T-helper 2 cell treated with Interferon-gamma antibody and Interleukin-4, amounts not matched to agents 5 μg/mL and 100 μg/mL, for 36 hours (primary cell): ENCODE measurements at regions not wholly inside any gene's neighbourhood (a gene's known extent, or its start where the extent isn't known, plus 50 kb on each side); places are given as distances from the start of the nearest gene placed in this dataset.

Experiments
- DNase-seq: peaks from one replicate; pipeline ENCODE4 v3.0.0; 2021; ENCODE audit warnings: low spot score
- H3K27ac Mint-ChIP-seq: one replicate; pipeline ENCODE4 v1.8.0; 2021; ENCODE audit warnings: mild to moderate bottlenecking, mixed read lengths
- H3K27me3 Mint-ChIP-seq: one replicate; pipeline ENCODE4 v1.8.0; 2021; ENCODE audit warnings: low read depth, mixed read lengths
- H3K36me3 Mint-ChIP-seq: one replicate; pipeline ENCODE4 v1.8.0; 2021; ENCODE audit warnings: low read depth, mixed read lengths
- H3K4me1 Mint-ChIP-seq: one replicate; pipeline ENCODE4 v1.8.0; 2021; ENCODE audit warnings: low read depth, mixed read lengths
- H3K4me3 Mint-ChIP-seq: one replicate; pipeline ENCODE4 v1.8.0; 2022; ENCODE audit warnings: mild to moderate bottlenecking, moderate library complexity, mixed read lengths
- H3K9me3 Mint-ChIP-seq: one replicate; pipeline ENCODE4 v1.8.0; 2021; ENCODE audit warnings: mixed read lengths

- no peak for DNase-seq
- Mint-ChIP-seq H3K36me3 (no peaks in the 10 kb centered on the region), H3K27me3 (no peaks in the 10 kb centered on the region), H3K27ac (no peak overlapping the region), H3K4me1 (no peaks in the 10 kb centered on the region), H3K4me3 (no peak overlapping the region), H3K9me3 (no peaks in the 10 kb centered on the region)
Observed at GRCh38 chr4:132245319-132245718, 903.8 kb upstream of the PCDH10 start.

GRCh38 chr4:132264176-132264575 lies 884.9 kb upstream of the PCDH10 start:
- no peaks in the 10 kb centered on the region for H3K9me3 Mint-ChIP-seq

GRCh38 chr4:132266374-132266773 lies 882.7 kb upstream of the PCDH10 start:
- no peak for DNase-seq
- H3K4me3 Mint-ChIP-seq: no peak overlapping the region
- no peaks in the 10 kb centered on the region for H3K36me3 Mint-ChIP-seq
- no peak overlapping the region for H3K27ac Mint-ChIP-seq
- H3K4me1 Mint-ChIP-seq: no peaks in the 10 kb centered on the region
- no peaks in the 10 kb centered on the region for H3K9me3 Mint-ChIP-seq
- no peaks in the 10 kb centered on the region for H3K27me3 Mint-ChIP-seq

More at GRCh38 chr4:132264176-132264575, 884.9 kb upstream of the PCDH10 start:
- Mint-ChIP-seq H3K27ac (no peak overlapping the region), H3K27me3 (no peaks in the 10 kb centered on the region), H3K4me1 (no peaks in the 10 kb centered on the region), H3K36me3 (no peaks in the 10 kb centered on the region), H3K4me3 (no peak overlapping the region)
- no peak for DNase-seq

GRCh38 chr4:132267321-132267720 lies 881.8 kb upstream of the PCDH10 start:
- no peaks in the 10 kb centered on the region for H3K27me3 Mint-ChIP-seq
- H3K9me3 Mint-ChIP-seq: no peaks in the 10 kb centered on the region
- no peak overlapping the region for H3K27ac Mint-ChIP-seq
- H3K36me3 Mint-ChIP-seq: no peaks in the 10 kb centered on the region
- no peak for DNase-seq
- no peak overlapping the region for H3K4me3 Mint-ChIP-seq
- H3K4me1 Mint-ChIP-seq: no peaks in the 10 kb centered on the region

- DNase-seq: no peak
- H3K27me3 Mint-ChIP-seq: no peaks in the 10 kb centered on the region
- H3K36me3 Mint-ChIP-seq: no peaks in the 10 kb centered on the region
- no peaks in the 10 kb centered on the region for H3K9me3 Mint-ChIP-seq
- no peak overlapping the region for H3K4me3 Mint-ChIP-seq
- no peak overlapping the region for H3K27ac Mint-ChIP-seq
- H3K4me1 Mint-ChIP-seq: no peaks in the 10 kb centered on the region
Observed at GRCh38 chr4:132269303-132269990, 879.6 kb upstream of the PCDH10 start.

GRCh38 chr4:132275583-132276121 lies 873.4 kb upstream of the PCDH10 start:
- Mint-ChIP-seq H3K4me3 (no peak overlapping the region), H3K9me3 (no peaks in the 10 kb centered on the region), H3K36me3 (no peaks in the 10 kb centered on the region), H3K27me3 (no peaks in the 10 kb centered on the region), H3K27ac (no peak overlapping the region), H3K4me1 (no peaks in the 10 kb centered on the region)
- DNase-seq: no peak

- Mint-ChIP-seq H3K9me3 (no peaks in the 10 kb centered on the region), H3K4me1 (no peaks in the 10 kb centered on the region), H3K36me3 (no peaks in the 10 kb centered on the region), H3K27ac (no peak overlapping the region), H3K4me3 (no peak overlapping the region), H3K27me3 (no peaks in the 10 kb centered on the region)
- DNase-seq: no peak
Observed at GRCh38 chr4:132276185-132276584, 872.9 kb upstream of the PCDH10 start.

GRCh38 chr4:132276989-132277388 lies 872.1 kb upstream of the PCDH10 start:
- Mint-ChIP-seq H3K36me3 (no peaks in the 10 kb centered on the region), H3K4me3 (no peak overlapping the region), H3K27ac (no peak overlapping the region), H3K27me3 (no peaks in the 10 kb centered on the region), H3K4me1 (no peaks in the 10 kb centered on the region), H3K9me3 (no peaks in the 10 kb centered on the region)
- no peak for DNase-seq

- Mint-ChIP-seq H3K9me3 (peaks cover 9% of the 10 kb centered on the region), H3K36me3 (no peaks in the 10 kb centered on the region), H3K27ac (no peak overlapping the region), H3K4me1 (no peaks in the 10 kb centered on the region), H3K4me3 (no peak overlapping the region), H3K27me3 (no peaks in the 10 kb centered on the region)
- DNase-seq: no peak
Observed at GRCh38 chr4:132281733-132282132, 867.4 kb upstream of the PCDH10 start.

- Mint-ChIP-seq H3K4me1 (no peaks in the 10 kb centered on the region), H3K36me3 (no peaks in the 10 kb centered on the region), H3K27ac (no peak overlapping the region), H3K9me3 (peaks cover 15% of the 10 kb centered on the region), H3K27me3 (no peaks in the 10 kb centered on the region), H3K4me3 (no peak overlapping the region)
- no peak for DNase-seq
Observed at GRCh38 chr4:132284910-132285426, 864.1 kb upstream of the PCDH10 start.

GRCh38 chr4:132297346-132297745 lies 851.7 kb upstream of the PCDH10 start:
- no peak overlapping the region for H3K4me3 Mint-ChIP-seq
- H3K27me3 Mint-ChIP-seq: no peaks in the 10 kb centered on the region
- H3K27ac Mint-ChIP-seq: no peak overlapping the region
- H3K36me3 Mint-ChIP-seq: no peaks in the 10 kb centered on the region
- H3K9me3 Mint-ChIP-seq: no peaks in the 10 kb centered on the region
- H3K4me1 Mint-ChIP-seq: no peaks in the 10 kb centered on the region
- DNase-seq: no peak

GRCh38 chr4:132299841-132300240 lies 849.3 kb upstream of the PCDH10 start:
- Mint-ChIP-seq H3K36me3 (no peaks in the 10 kb centered on the region), H3K9me3 (no peaks in the 10 kb centered on the region), H3K27me3 (no peaks in the 10 kb centered on the region), H3K27ac (no peak overlapping the region), H3K4me3 (no peak overlapping the region), H3K4me1 (no peaks in the 10 kb centered on the region)
- no peak for DNase-seq

GRCh38 chr4:132312521-132312920 lies 836.6 kb upstream of the PCDH10 start:
- Mint-ChIP-seq H3K27me3 (no peaks in the 10 kb centered on the region), H3K36me3 (no peaks in the 10 kb centered on the region), H3K27ac (no peak overlapping the region), H3K9me3 (no peaks in the 10 kb centered on the region), H3K4me1 (no peaks in the 10 kb centered on the region), H3K4me3 (no peak overlapping the region)
- DNase-seq: no peak

GRCh38 chr4:132313852-132314251 lies 835.2 kb upstream of the PCDH10 start:
- no peak for DNase-seq
- no peak overlapping the region for H3K4me3 Mint-ChIP-seq
- no peaks in the 10 kb centered on the region for H3K36me3 Mint-ChIP-seq
- no peaks in the 10 kb centered on the region for H3K27me3 Mint-ChIP-seq
- H3K27ac Mint-ChIP-seq: no peak overlapping the region
- no peaks in the 10 kb centered on the region for H3K4me1 Mint-ChIP-seq
- H3K9me3 Mint-ChIP-seq: no peaks in the 10 kb centered on the region

GRCh38 chr4:132316738-132317137 lies 832.4 kb upstream of the PCDH10 start:
- H3K36me3 Mint-ChIP-seq: no peaks in the 10 kb centered on the region
- no peak overlapping the region for H3K4me3 Mint-ChIP-seq
- peaks cover 4% of the 10 kb centered on the region for H3K9me3 Mint-ChIP-seq
- DNase-seq: no peak
- no peaks in the 10 kb centered on the region for H3K27me3 Mint-ChIP-seq
- no peak overlapping the region for H3K27ac Mint-ChIP-seq
- H3K4me1 Mint-ChIP-seq: no peaks in the 10 kb centered on the region
